ENCODE measurements at regions not wholly inside any gene's neighbourhood (a gene's known extent, or its start where the extent isn't known, plus 50 kb on each side); places are given as distances from the start of the nearest gene placed in this dataset.

- no peak for TF ChIP-seq PRDM6 (tag by site-specific recombination; IDR thresholded peaks at IDR 0.05)
- TF ChIP-seq TSHZ1 (tag by site-specific recombination; IDR thresholded peaks at IDR 0.05; ENCODE audit: borderline replicate concordance): no peak
- no peak for TF ChIP-seq ZBTB20 (tag by site-specific recombination; IDR thresholded peaks at IDR 0.05)
- TF ChIP-seq ZFP3 (tag by site-specific recombination; IDR thresholded peaks at IDR 0.05; ENCODE audit: low read depth): no peak
- no peak for TF ChIP-seq ZNF341 (tag by site-specific recombination; IDR thresholded peaks at IDR 0.05; ENCODE audit: low read depth)
- no peak for TF ChIP-seq ZNF354C (tag by site-specific recombination; IDR thresholded peaks at IDR 0.05; ENCODE audit: borderline replicate concordance, low read depth)
- TF ChIP-seq ZNF707 (tag by site-specific recombination; IDR thresholded peaks at IDR 0.05): no peak
- TF ChIP-seq ZNF785 (tag by site-specific recombination; IDR thresholded peaks at IDR 0.05): no peak
- no peak for TF ChIP-seq ZNF518A (tag by site-specific recombination; conservative IDR thresholded peaks at IDR 0.05; ENCODE audit: low read depth)
- TF ChIP-seq ZNF2 (tag by site-specific recombination; IDR thresholded peaks at IDR 0.05): no peak
- TF ChIP-seq HIC1 (tag by site-specific recombination; IDR thresholded peaks at IDR 0.05): no peak
- no peak for TF ChIP-seq ZNF16 (tag by site-specific recombination; IDR thresholded peaks at IDR 0.05; ENCODE audit: low read depth)
- TF ChIP-seq ZNF175 (tag by site-specific recombination; IDR thresholded peaks at IDR 0.05): no peak
Observed at GRCh38 chr20:17875981-17876385, 92.6 kb downstream of the SNX5 start (continued).

Measured in HEK293 (cell line).